Lower lobe of right lung (tissue), 2 donors: ENCODE measurements at regions not wholly inside any gene's neighbourhood (a gene's known extent, or its start where the extent isn't known, plus 50 kb on each side); places are given as distances from the start of the nearest gene placed in this dataset.

Experiments used
- ATAC-seq, 2 donors: fragments of 200-7000 bp; cut with Tn5 transposase; one replicate each; pipeline ENCODE4 v1.9.1; 2020 to 2022; ENCODE audit warnings: mild to moderate bottlenecking in 2 of 2, moderate library complexity in 2 of 2
- DNase-seq: peaks from one replicate; pipeline ENCODE4 v3.0.0-alpha.2; 2020
- H3K27ac ChIP-seq: fragments of 200-600 bp; one replicate; pipeline ENCODE4 v1.8.0; 2022
- H3K27me3 ChIP-seq: fragments of 200-600 bp; one replicate; pipeline ENCODE4 v1.8.0; 2022; ENCODE audit warnings: low read depth
- H3K36me3 ChIP-seq: fragments of 200-600 bp; one replicate; pipeline ENCODE4 v1.8.0; 2022; ENCODE audit warnings: mild to moderate bottlenecking
- H3K4me1 ChIP-seq: fragments of 200-600 bp; one replicate; pipeline ENCODE4 v1.8.0; 2022
- H3K4me3 ChIP-seq: fragments of 200-600 bp; one replicate; pipeline ENCODE4 v1.8.0; 2022; ENCODE audit warnings: mild to moderate bottlenecking
- H3K9me3 ChIP-seq: fragments of 200-600 bp; one replicate; pipeline ENCODE4 v1.8.0; 2022
- intact Hi-C: fragments of 100-400 bp; cut with DNase I; formaldehyde crosslinking; loops from one replicate; pipeline ENCODE4 v1.11.0; 2022
- TF ChIP-seq, protein P1 (sequence below): fragments of 200-600 bp; IDR thresholded peaks from one replicate; pipeline ENCODE4 v1.8.0; 2022; ENCODE audit warnings: antibody characterized with exemption, mild to moderate bottlenecking
- donor health status: DM: no; HTN: yes; CAD: no; lungs with severe emphysema.

DNA sequence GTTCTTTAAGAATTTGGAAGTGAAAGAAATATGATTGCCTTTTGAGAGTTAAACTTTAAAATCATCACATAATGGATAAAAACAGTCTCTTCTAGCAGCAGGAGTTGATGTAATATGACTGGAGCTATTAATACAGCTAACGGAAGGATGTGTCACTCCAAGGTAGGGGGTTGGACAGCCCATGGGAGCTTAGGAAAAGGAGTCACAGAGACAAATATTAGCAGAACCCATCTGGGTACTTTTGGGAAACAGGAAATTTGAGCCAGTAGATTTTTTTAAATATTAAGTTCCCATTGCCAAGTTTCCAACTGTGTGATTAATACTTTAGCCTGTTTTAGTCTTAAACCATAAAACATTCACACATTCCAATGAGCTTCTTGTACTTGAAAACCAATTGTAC is 164.7 kb upstream of the RIMS1 start:
- H3K4me3 ChIP-seq = no peak overlapping the region
- H3K36me3 ChIP-seq = no peaks in the 10 kb centered on the region
- no peak overlapping the region for H3K27ac ChIP-seq
- no peaks in the 10 kb centered on the region for H3K4me1 ChIP-seq
- ATAC-seq (no peak), DNase-seq (no peak)
- TF ChIP-seq, protein P1, sequence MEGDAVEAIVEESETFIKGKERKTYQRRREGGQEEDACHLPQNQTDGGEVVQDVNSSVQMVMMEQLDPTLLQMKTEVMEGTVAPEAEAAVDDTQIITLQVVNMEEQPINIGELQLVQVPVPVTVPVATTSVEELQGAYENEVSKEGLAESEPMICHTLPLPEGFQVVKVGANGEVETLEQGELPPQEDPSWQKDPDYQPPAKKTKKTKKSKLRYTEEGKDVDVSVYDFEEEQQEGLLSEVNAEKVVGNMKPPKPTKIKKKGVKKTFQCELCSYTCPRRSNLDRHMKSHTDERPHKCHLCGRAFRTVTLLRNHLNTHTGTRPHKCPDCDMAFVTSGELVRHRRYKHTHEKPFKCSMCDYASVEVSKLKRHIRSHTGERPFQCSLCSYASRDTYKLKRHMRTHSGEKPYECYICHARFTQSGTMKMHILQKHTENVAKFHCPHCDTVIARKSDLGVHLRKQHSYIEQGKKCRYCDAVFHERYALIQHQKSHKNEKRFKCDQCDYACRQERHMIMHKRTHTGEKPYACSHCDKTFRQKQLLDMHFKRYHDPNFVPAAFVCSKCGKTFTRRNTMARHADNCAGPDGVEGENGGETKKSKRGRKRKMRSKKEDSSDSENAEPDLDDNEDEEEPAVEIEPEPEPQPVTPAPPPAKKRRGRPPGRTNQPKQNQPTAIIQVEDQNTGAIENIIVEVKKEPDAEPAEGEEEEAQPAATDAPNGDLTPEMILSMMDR = no peak
- H3K9me3 ChIP-seq = no peaks in the 10 kb centered on the region
- no peaks in the 10 kb centered on the region for H3K27me3 ChIP-seq
- intact Hi-C loops = no loop called here

DNA sequence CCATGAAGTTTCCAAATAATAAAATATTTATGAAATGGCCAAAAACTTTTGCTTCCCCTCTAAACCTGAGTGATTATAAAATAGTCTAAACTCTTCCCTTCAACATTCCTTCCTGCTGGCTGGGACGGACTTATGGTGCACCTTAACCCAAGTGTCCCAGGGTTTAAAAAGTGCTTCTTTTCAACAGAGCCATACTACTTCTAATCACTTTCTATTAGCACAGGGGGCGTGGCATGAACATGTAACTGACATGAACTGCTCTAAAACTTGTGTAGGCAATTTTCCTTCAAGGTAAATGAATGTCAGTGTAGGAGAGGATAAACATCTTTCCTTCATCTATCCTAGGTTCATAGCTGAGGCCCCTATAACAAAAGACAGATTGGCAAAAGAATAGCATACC is 163.6 kb upstream of the RIMS1 start:
- no peak for DNase-seq
- ATAC-seq = no peak
- no peaks in the 10 kb centered on the region for H3K36me3 ChIP-seq
- TF ChIP-seq, protein P1 = no peak
- H3K27ac ChIP-seq = no peak overlapping the region
- no peaks in the 10 kb centered on the region for H3K27me3 ChIP-seq
- H3K9me3 ChIP-seq = no peaks in the 10 kb centered on the region
- no peak overlapping the region for H3K4me3 ChIP-seq
- intact Hi-C loops = no loop called here
- H3K4me1 ChIP-seq = no peaks in the 10 kb centered on the region

DNA sequence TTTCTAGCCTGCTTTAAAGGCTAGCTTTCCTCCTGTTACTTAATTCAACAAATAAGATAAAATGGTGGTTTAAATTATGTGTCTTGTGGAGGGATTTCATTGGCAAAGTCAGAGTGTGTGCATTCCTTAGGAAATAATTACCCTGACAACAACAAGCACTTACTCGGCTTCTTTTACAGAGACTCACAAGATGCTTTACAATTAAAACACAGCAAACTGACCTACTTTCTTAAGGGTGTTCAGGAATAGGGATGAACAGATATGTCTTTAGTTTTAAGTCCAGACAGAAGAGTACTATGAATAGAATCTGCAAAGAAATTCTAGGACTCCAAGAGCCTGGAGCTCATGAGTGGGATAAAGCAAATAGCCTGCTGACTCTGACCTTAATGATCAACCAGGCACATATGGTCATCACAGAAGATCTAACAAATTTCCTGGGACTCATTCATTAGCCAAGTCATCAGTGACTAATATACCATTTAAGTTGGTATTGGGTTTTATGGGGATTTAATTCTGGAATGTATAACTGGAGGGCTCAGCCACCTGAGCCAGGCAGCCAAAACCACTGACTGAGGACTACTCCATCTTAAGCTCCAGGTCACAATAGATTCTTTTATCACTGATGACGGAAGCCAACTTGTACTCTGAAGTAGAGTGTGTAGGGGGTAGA is 161.8 kb upstream of the RIMS1 start:
- intact Hi-C loops = no loop called here

DNA sequence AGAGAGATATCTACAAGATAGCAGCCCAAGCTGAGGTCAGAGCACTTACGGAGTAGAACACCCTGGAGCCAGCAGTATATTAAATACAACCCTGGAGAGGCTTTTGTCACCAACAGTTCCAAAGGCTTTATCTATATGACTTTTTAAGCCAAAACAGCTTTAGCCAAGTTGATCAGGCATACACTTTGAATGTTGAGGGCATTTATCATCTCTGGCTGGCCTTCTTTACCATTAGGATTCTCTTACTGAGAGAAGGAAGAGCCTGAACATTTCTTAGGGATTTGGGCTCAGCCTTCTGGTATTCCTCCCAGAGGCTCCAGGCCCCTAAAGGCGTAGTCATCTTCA is 161.3 kb upstream of the RIMS1 start:
- TF ChIP-seq, protein P1 = no peak

More for the DNA sequence above, 161.8 kb upstream of the RIMS1 start:
- Histone ChIP-seq H3K27ac (no peak overlapping the region), H3K27me3 (no peaks in the 10 kb centered on the region), H3K9me3 (no peaks in the 10 kb centered on the region), H3K4me3 (no peak overlapping the region), H3K36me3 (no peaks in the 10 kb centered on the region), H3K4me1 (no peaks in the 10 kb centered on the region)
- TF ChIP-seq, protein P1 = no peak
- DNase-seq = no peak
- ATAC-seq = no peak

DNA sequence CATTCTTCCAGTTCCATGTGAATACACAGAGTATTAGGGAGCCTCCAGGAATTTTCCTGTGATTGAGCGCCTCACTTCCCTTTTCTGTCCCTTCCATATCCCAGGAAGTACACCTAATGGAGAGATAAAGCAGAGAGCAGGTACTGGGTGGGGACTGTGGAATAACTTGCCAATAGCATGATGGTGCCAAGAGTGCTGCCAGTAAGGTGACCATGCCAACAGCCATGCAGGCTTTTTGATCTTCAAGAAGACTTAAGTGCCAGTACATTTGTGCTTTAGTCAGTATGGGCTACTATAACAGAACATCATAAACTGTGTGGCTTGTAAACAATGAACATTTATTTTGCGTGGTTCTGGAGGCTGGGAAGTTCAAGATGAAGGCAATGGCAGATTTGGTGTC is 160.2 kb upstream of the RIMS1 start:
- Histone ChIP-seq H3K4me3 (no peak overlapping the region), H3K27ac (no peak overlapping the region), H3K36me3 (no peaks in the 10 kb centered on the region), H3K9me3 (no peaks in the 10 kb centered on the region), H3K4me1 (no peaks in the 10 kb centered on the region), H3K27me3 (no peaks in the 10 kb centered on the region)
- no peak for DNase-seq
- no peak for ATAC-seq
- TF ChIP-seq, protein P1 = no peak
- intact Hi-C loops = no loop called here

More for the DNA sequence above, 161.3 kb upstream of the RIMS1 start:
- Histone ChIP-seq H3K27me3 (no peaks in the 10 kb centered on the region), H3K36me3 (no peaks in the 10 kb centered on the region), H3K27ac (no peak overlapping the region), H3K9me3 (no peaks in the 10 kb centered on the region), H3K4me1 (no peaks in the 10 kb centered on the region), H3K4me3 (no peak overlapping the region)
- DNase-seq (no peak), ATAC-seq (no peak)
- intact Hi-C loops = no loop called here
